GM23338 (cell line): ENCODE measurements at regions not wholly inside any gene's neighbourhood (a gene's known extent, or its start where the extent isn't known, plus 50 kb on each side); places are given as distances from the start of the nearest gene placed in this dataset.

ENCODE experiments used
- ATAC-seq: fragments of 200-7000 bp; cut with Tn5 transposase; 3 replicates; pipeline ENCODE4 v1.9.1; 2020
- DNase-seq: peaks from one replicate; pipeline ENCODE4 v3.0.0-alpha.2; 2015; ENCODE audit warnings: low spot score
- H2AFZ ChIP-seq: fragments of 200-600 bp; sonication (generic); 2 replicates; pipeline ENCODE4 v1.8.0; 2016; ENCODE audit warnings: antibody characterized with exemption, mild to moderate bottlenecking, moderate library complexity
- H3F3A ChIP-seq: fragments of 200-600 bp; sonication (generic); replicated peaks from 2 replicates; pipeline ENCODE4 v1.8.0; 2017; ENCODE audit warnings: antibody characterized with exemption, mixed run types, low read depth
- H3K27ac ChIP-seq: fragments of 200-600 bp; sonication (generic); 2 replicates; pipeline ENCODE4 v1.6.1; 2016; ENCODE audit warnings: low read depth
- H3K27me3 ChIP-seq: fragments of 200-600 bp; sonication (generic); 2 replicates; pipeline ENCODE4 v1.8.0; 2016; ENCODE audit warnings: mild to moderate bottlenecking, mixed run types, moderate library complexity; ENCODE audit not compliant: insufficient read depth
- H3K36me3 ChIP-seq: fragments of 200-600 bp; sonication (generic); 2 replicates; pipeline ENCODE4 v1.8.0; 2016; ENCODE audit warnings: mild to moderate bottlenecking; ENCODE audit not compliant: insufficient read depth
- H3K4me1 ChIP-seq: fragments of 200-600 bp; sonication (generic); 2 replicates; pipeline ENCODE4 v1.8.0; 2016; ENCODE audit warnings: mild to moderate bottlenecking, moderate library complexity; ENCODE audit not compliant: insufficient read depth
- H3K4me2 ChIP-seq: fragments of 200-600 bp; sonication (generic); 2 replicates; pipeline ENCODE4 v1.7.1; 2017; ENCODE audit warnings: mixed run types
- H3K4me3 ChIP-seq: fragments of 200-600 bp; sonication (generic); 2 replicates; pipeline ENCODE4 v1.6.1; 2016; ENCODE audit warnings: mixed run types
- H3K79me2 ChIP-seq: fragments of 200-600 bp; sonication (generic); replicated peaks from 2 replicates; pipeline ENCODE4 v1.8.0; 2017; ENCODE audit warnings: mild to moderate bottlenecking; ENCODE audit not compliant: insufficient read depth
- H3K9me2 ChIP-seq: fragments of 200-600 bp; sonication (generic); 2 replicates; pipeline ENCODE4 v1.8.0; 2017; ENCODE audit not compliant: insufficient read depth
- H4K20me1 ChIP-seq: fragments of 200-600 bp; sonication (generic); replicated peaks from 2 replicates; pipeline ENCODE4 v1.8.0; 2017; ENCODE audit warnings: mild to moderate bottlenecking; ENCODE audit not compliant: insufficient read depth
- H3K27ac Mint-ChIP-seq: 2 replicates; pipeline ENCODE4 v1.8.0; 2020; ENCODE audit warnings: inconsistent platforms, mild to moderate bottlenecking, moderate library complexity, mixed read lengths
- H3K27me3 Mint-ChIP-seq: 3 replicates; pipeline ENCODE4 v1.8.0; 2022; ENCODE audit warnings: low read depth, mild to moderate bottlenecking, moderate library complexity, mixed read lengths, inconsistent platforms; ENCODE audit not compliant: insufficient read depth, poor library complexity
- H3K36me3 Mint-ChIP-seq: 3 replicates; pipeline ENCODE4 v1.8.0; 2021; ENCODE audit warnings: low read depth, mild to moderate bottlenecking, inconsistent platforms, moderate library complexity, mixed read lengths
- H3K4me1 Mint-ChIP-seq: 3 replicates; pipeline ENCODE4 v1.8.0; 2020; ENCODE audit warnings: mild to moderate bottlenecking, inconsistent platforms, mixed read lengths
- H3K4me3 Mint-ChIP-seq: 3 replicates; pipeline ENCODE4 v1.8.0; 2021; ENCODE audit warnings: moderate library complexity, mild to moderate bottlenecking, inconsistent platforms, mixed read lengths
- H3K9me3 Mint-ChIP-seq: 3 replicates; pipeline ENCODE4 v1.8.0; 2020; ENCODE audit warnings: moderate library complexity, mild to moderate bottlenecking, inconsistent platforms, mixed read lengths
- ETS1 ChIP-seq: IDR thresholded peaks from 2 replicates; pipeline ENCODE4 v1.6.1; 2016; ENCODE audit warnings: antibody characterized with exemption
- EZH2phosphoT487 ChIP-seq: fragments of 200-600 bp; sonication (generic); IDR thresholded peaks from one replicate; pipeline ENCODE4 v1.8.1; 2018; ENCODE audit warnings: antibody characterized with exemption; ENCODE audit not compliant: unreplicated experiment
- NANOG ChIP-seq: IDR thresholded peaks from 2 replicates; pipeline ENCODE4 v1.6.1; 2016; ENCODE audit warnings: antibody characterized with exemption, borderline replicate concordance
- POLR2AphosphoS5 ChIP-seq: IDR thresholded peaks from 2 replicates; pipeline ENCODE4 v1.6.1; 2016; ENCODE audit warnings: antibody characterized with exemption, low read depth
- REST ChIP-seq: IDR thresholded peaks from one replicate; pipeline ENCODE4 v1.6.1; 2018; ENCODE audit warnings: antibody characterized with exemption; ENCODE audit not compliant: unreplicated experiment
- STAT1 ChIP-seq: IDR thresholded peaks from one replicate; pipeline ENCODE4 v1.6.1; 2016; ENCODE audit warnings: antibody characterized with exemption; ENCODE audit not compliant: unreplicated experiment
- ZNF114 ChIP-seq: fragments of 250-450 bp; sonication (Bioruptor Pico); IDR thresholded peaks from 2 replicates; pipeline ENCODE4 v1.5.0; 2020; ENCODE audit warnings: mild to moderate bottlenecking, moderate library complexity
- ZNF331 ChIP-seq: fragments of 250-450 bp; sonication (Bioruptor Pico); IDR thresholded peaks from 2 replicates; pipeline ENCODE4 v1.5.0; 2020; ENCODE audit warnings: low read depth, mild to moderate bottlenecking, moderate library complexity
- TF ChIP-seq, protein P1 (sequence below), 2 experiments: fragments of 200-600 bp in 1 of 2; sonication (generic) in 1 of 2; conservative IDR thresholded peaks; 2 replicates each; pipeline versions ENCODE4 v1.5.1 to v1.6.1; 2016 to 2017; ENCODE audit warnings: antibody characterized with exemption in 2 of 2, low read depth in 2 of 2, mild to moderate bottlenecking in 2 of 2, moderate library complexity in 1 of 2

- TF ChIP-seq REST (no peak), EZH2phosphoT487 (no peak)
Observed at GRCh38 chrX:77162777-77163176, 284.4 kb upstream of the FGF16 start (continued).

- Histone ChIP-seq H3K4me1 (no peaks in the 10 kb centered on the region), H3K36me3 (no peaks in the 10 kb centered on the region), H3K27ac (no peak overlapping the region), H3K4me2 (no peak overlapping the region), H4K20me1 (no peaks in the 10 kb centered on the region), H3F3A (no peaks in the 10 kb centered on the region), H2AFZ (no peak overlapping the region), H3K79me2 (no peaks in the 10 kb centered on the region), H3K4me3 (no peak overlapping the region), H3K27me3 (no peaks in the 10 kb centered on the region), H3K9me2 (no peaks in the 10 kb centered on the region)
- H3K9me3 Mint-ChIP-seq, result peaks cover 17% of the 10 kb centered on the region; the same call in 2 of the 3 replicates
- no peak overlapping the region for H3K27ac Mint-ChIP-seq
- no peak for DNase-seq
- no peaks in the 10 kb centered on the region for H3K4me1 Mint-ChIP-seq
- H3K36me3 Mint-ChIP-seq, result no peaks in the 10 kb centered on the region
- ATAC-seq, result no peak
- H3K27me3 Mint-ChIP-seq, result no peaks in the 10 kb centered on the region
- no peak overlapping the region for H3K4me3 Mint-ChIP-seq
- no peak for TF ChIP-seq STAT1
- no peak for TF ChIP-seq NANOG
- TF ChIP-seq ZNF331 (CRISPR knock-in tag), result no peak
- TF ChIP-seq ETS1, result no peak
- no peak for TF ChIP-seq REST
- TF ChIP-seq EZH2phosphoT487, result no peak
- TF ChIP-seq, protein P1, sequence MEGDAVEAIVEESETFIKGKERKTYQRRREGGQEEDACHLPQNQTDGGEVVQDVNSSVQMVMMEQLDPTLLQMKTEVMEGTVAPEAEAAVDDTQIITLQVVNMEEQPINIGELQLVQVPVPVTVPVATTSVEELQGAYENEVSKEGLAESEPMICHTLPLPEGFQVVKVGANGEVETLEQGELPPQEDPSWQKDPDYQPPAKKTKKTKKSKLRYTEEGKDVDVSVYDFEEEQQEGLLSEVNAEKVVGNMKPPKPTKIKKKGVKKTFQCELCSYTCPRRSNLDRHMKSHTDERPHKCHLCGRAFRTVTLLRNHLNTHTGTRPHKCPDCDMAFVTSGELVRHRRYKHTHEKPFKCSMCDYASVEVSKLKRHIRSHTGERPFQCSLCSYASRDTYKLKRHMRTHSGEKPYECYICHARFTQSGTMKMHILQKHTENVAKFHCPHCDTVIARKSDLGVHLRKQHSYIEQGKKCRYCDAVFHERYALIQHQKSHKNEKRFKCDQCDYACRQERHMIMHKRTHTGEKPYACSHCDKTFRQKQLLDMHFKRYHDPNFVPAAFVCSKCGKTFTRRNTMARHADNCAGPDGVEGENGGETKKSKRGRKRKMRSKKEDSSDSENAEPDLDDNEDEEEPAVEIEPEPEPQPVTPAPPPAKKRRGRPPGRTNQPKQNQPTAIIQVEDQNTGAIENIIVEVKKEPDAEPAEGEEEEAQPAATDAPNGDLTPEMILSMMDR (conservative IDR thresholded peaks at IDR 0.05; ENCODE audit: low read depth in 2 of 2), result no peak
- no peak for TF ChIP-seq ZNF114 (CRISPR knock-in tag)
- TF ChIP-seq POLR2AphosphoS5, result no peak
Observed at GRCh38 chrX:77167993-77168392, 279.2 kb upstream of the FGF16 start.
